Central memory CD4-positive, alpha-beta T cell (primary cell): ENCODE measurements at regions not wholly inside any gene's neighbourhood (a gene's known extent, or its start where the extent isn't known, plus 50 kb on each side); places are given as distances from the start of the nearest gene placed in this dataset.

Experiments
- DNase-seq: peaks from one replicate; pipeline ENCODE4 v3.0.0; 2022

GRCh38 chr16:85258166-85258565 is 145.9 kb upstream of the CIBAR2 start:
- DNase-seq: no peak

- DNase-seq: no peak
Measured at GRCh38 chr16:85258629-85259028, 146.4 kb upstream of the CIBAR2 start.

- no peak for DNase-seq
Measured at GRCh38 chr16:85259115-85259831, 147.0 kb upstream of the CIBAR2 start.

- no peak for DNase-seq
Measured at GRCh38 chr16:85259832-85260167, 147.5 kb upstream of the CIBAR2 start.

GRCh38 chr16:85261204-85261603 is 148.9 kb upstream of the CIBAR2 start:
- DNase-seq: no peak

- DNase-seq: no peak
Measured at GRCh38 chr16:85261657-85262557, 149.6 kb upstream of the CIBAR2 start.

- no peak for DNase-seq
Measured at GRCh38 chr16:85262558-85263238, 150.4 kb upstream of the CIBAR2 start.

GRCh38 chr16:85263239-85263585 is 150.9 kb upstream of the CIBAR2 start:
- no peak for DNase-seq

GRCh38 chr16:85264752-85265151 is 152.5 kb upstream of the CIBAR2 start:
- DNase-seq: no peak

GRCh38 chr16:85265161-85265784 is 153.0 kb upstream of the CIBAR2 start:
- no peak for DNase-seq

- no peak for DNase-seq
Measured at GRCh38 chr16:85265810-85266209, 153.5 kb upstream of the CIBAR2 start.

GRCh38 chr16:85266857-85267256 is 154.6 kb upstream of the CIBAR2 start:
- no peak for DNase-seq

- no peak for DNase-seq
Measured at GRCh38 chr16:85267414-85267945, 155.2 kb upstream of the CIBAR2 start.

GRCh38 chr16:85269165-85269564 is 156.9 kb upstream of the CIBAR2 start:
- DNase-seq: no peak

GRCh38 chr16:85270374-85270773 is 158.1 kb upstream of the CIBAR2 start:
- DNase-seq: no peak

- no peak for DNase-seq
Measured at GRCh38 chr16:85271198-85271597, 158.9 kb upstream of the CIBAR2 start.

GRCh38 chr16:85273293-85273692 is 161.0 kb upstream of the CIBAR2 start:
- no peak for DNase-seq

- no peak for DNase-seq
Measured at GRCh38 chr16:85274501-85274900, 162.2 kb upstream of the CIBAR2 start.

GRCh38 chr16:85274924-85275323 is 162.7 kb upstream of the CIBAR2 start:
- DNase-seq: no peak

GRCh38 chr16:85275533-85276249 is 163.4 kb upstream of the CIBAR2 start:
- peak; percentile 14 for DNase-seq

GRCh38 chr16:85276258-85276657 is 164.0 kb upstream of the CIBAR2 start:
- no peak for DNase-seq

- no peak for DNase-seq
Measured at GRCh38 chr16:85276721-85277120, 164.4 kb upstream of the CIBAR2 start.
